Common myeloid progenitor, CD34-positive (primary cell): ENCODE measurements at regions not wholly inside any gene's neighbourhood (a gene's known extent, or its start where the extent isn't known, plus 50 kb on each side); places are given as distances from the start of the nearest gene placed in this dataset.

Experiments used
- CTCF ChIA-PET: fragments of 350-600 bp; sonication (Branson Sonifier 250); formaldehyde crosslinking; loops from one replicate; lab custom pipeline; 2021; ENCODE audit warnings: antibody characterized with exemption; lab: Charles Lee
- POLR2A ChIA-PET: fragments of 350-600 bp; sonication (Branson Sonifier 250); formaldehyde crosslinking; loops from one replicate; lab custom pipeline; 2021; ENCODE audit warnings: antibody characterized with exemption; lab: Charles Lee
- DNase-seq, 3 donors: peaks; one replicate each; pipeline versions ENCODE4 v3.0.0 to v3.0.0-alpha.2; 2013
- H3K27ac ChIP-seq, 2 experiments: 1 replicate in 1 of 2; 2 replicates in 1 of 2; pipeline ENCODE4 v1.7.0; 2013; ENCODE audit warnings: inconsistent platforms in 2 of 2, low read length in 2 of 2, mild to moderate bottlenecking in 2 of 2, low read depth in 1 of 2, moderate library complexity in 1 of 2; ENCODE audit not compliant: severe bottlenecking in 2 of 2, insufficient read depth in 1 of 2, poor library complexity in 1 of 2
- H3K27me3 ChIP-seq, 5 experiments: replicated peaks in 2 of 5; 1 replicate in 3 of 5; 2 replicates in 2 of 5; pipeline versions ENCODE4 v1.6.1 to v1.7.0; 2013; ENCODE audit warnings: low read length in 4 of 5, mild to moderate bottlenecking in 2 of 5, moderate library complexity in 2 of 5, inconsistent platforms in 1 of 5; ENCODE audit not compliant: insufficient read depth in 5 of 5, control insufficient read depth in 4 of 5
- H3K36me3 ChIP-seq, 4 experiments: 1 replicate in 2 of 4; 2 replicates in 2 of 4; pipeline versions ENCODE4 v1.6.1 to v1.7.0; 2013; ENCODE audit warnings: low read length in 3 of 4, control low read depth in 1 of 4, mild to moderate bottlenecking in 1 of 4; ENCODE audit not compliant: control insufficient read depth in 4 of 4, insufficient read depth in 4 of 4
- H3K4me1 ChIP-seq, 4 experiments: 1 replicate in 3 of 4; 2 replicates in 1 of 4; pipeline versions ENCODE4 v1.6.1 to v1.7.1; 2013; ENCODE audit warnings: low read length in 3 of 4, mild to moderate bottlenecking in 3 of 4, control low read depth in 1 of 4, inconsistent platforms in 1 of 4, moderate library complexity in 1 of 4; ENCODE audit not compliant: control insufficient read depth in 4 of 4, insufficient read depth in 4 of 4; ENCODE audit errors: control extremely low read depth in 1 of 4
- H3K4me3 ChIP-seq, 7 experiments: 1 replicate in 4 of 7; 2 replicates in 3 of 7; pipeline versions ENCODE4 v1.5.1 to v1.7.0; 2013; ENCODE audit warnings: mild to moderate bottlenecking in 7 of 7, low read length in 6 of 7, moderate library complexity in 6 of 7, inconsistent platforms in 2 of 7, low read depth in 2 of 7, control low read depth in 1 of 7; ENCODE audit not compliant: insufficient read depth in 4 of 7, control insufficient read depth in 1 of 7; ENCODE audit errors: extremely low read depth in 1 of 7
- H3K9me3 ChIP-seq, 5 experiments: 1 replicate in 4 of 5; 2 replicates in 1 of 5; pipeline versions ENCODE4 v1.6.1 to v1.7.1; 2013; ENCODE audit warnings: low read length in 4 of 5, mild to moderate bottlenecking in 2 of 5, inconsistent platforms in 1 of 5, low read depth in 1 of 5, moderate library complexity in 1 of 5; ENCODE audit not compliant: control insufficient read depth in 4 of 5, insufficient read depth in 2 of 5; ENCODE audit errors: control extremely low read depth in 1 of 5
- WGBS: methylation state at CpG from one replicate; pipeline ENCODE4 v1.1.5; 2013; ENCODE audit not compliant: insufficient coverage; 5-methylcytosine and 5-hydroxymethylcytosine counted together

- Histone ChIP-seq H3K4me1 (peaks cover 0 to 24% (median 5%) of the 10 kb centered on the region in 4 experiments), H3K36me3 (no peaks in the 10 kb centered on the region), H3K27me3 (no peaks in the 10 kb centered on the region), H3K9me3 (no peaks in the 10 kb centered on the region), H3K4me3 (no peak overlapping the region), H3K27ac (no peak overlapping the region)
- POLR2A ChIA-PET: no interaction called here
- DNase-seq: no peak
- WGBS: 94% methylated on average over 2 of the region's 4 CpGs
- CTCF ChIA-PET: interaction anchor here (0.6 to 1.3 kb wide), 4 partner anchors 11 to 406 kb away, joined by 3 read pairs; no protein-coding TSS in a partner anchor
Observed at GRCh38 chr3:72580246-72580756, 267.9 kb downstream of the SHQ1 start.

- Histone ChIP-seq H3K27ac (no peak overlapping the region), H3K9me3 (no peaks in the 10 kb centered on the region), H3K27me3 (no peaks in the 10 kb centered on the region), H3K36me3 (no peaks in the 10 kb centered on the region), H3K4me1 (peaks cover 0 to 24% (median 5%) of the 10 kb centered on the region in 4 experiments), H3K4me3 (no peak overlapping the region)
- WGBS: 94% methylated on average over 7 of the region's 11 CpGs
- ChIA-PET CTCF (interaction anchor here (1.1 to 1.3 kb wide), 2 partner anchors 10 to 42 kb away, joined by 3 read pairs; no protein-coding TSS in a partner anchor), POLR2A (no interaction called here)
- no peak for DNase-seq
Observed at GRCh38 chr3:72579581-72580245, 268.5 kb downstream of the SHQ1 start.

- peaks cover 0 to 24% (median 5%) of the 10 kb centered on the region in 4 experiments for H3K4me1 ChIP-seq
- WGBS: 100% methylated on average over 3 of the region's 3 CpGs
- no peaks in the 10 kb centered on the region for H3K9me3 ChIP-seq
- no peaks in the 10 kb centered on the region for H3K27me3 ChIP-seq
- H3K4me3 ChIP-seq: no peak overlapping the region
- DNase-seq: no peak
- CTCF ChIA-PET: interaction anchor here (1.3 kb wide), 1 partner anchor 10 kb away, joined by 3 read pairs; no protein-coding TSS in a partner anchor
- no peaks in the 10 kb centered on the region for H3K36me3 ChIP-seq
- POLR2A ChIA-PET: no interaction called here
- H3K27ac ChIP-seq: no peak overlapping the region
Observed at GRCh38 chr3:72579191-72579580, 269.1 kb downstream of the SHQ1 start.

DNA sequence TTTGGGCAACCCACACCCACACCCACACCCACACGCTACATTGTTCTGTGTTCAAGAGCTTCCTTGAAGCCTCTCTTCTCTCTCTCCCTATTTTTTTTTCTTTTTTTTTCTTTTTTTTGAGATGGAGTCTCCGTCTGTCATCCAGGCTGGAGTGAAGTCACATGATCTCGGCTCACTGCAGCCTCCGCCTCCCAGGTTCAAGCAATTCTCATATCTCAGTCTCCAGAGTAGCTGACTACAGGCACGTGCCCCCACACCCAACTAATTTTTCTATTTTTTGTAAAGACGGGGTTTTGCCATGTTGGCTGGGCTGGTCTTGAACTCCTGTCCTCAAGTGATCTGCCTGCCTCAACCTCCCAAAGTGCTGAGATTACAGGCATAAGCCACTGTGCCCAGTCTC is 271.1 kb downstream of the SHQ1 start:
- H3K36me3 ChIP-seq: no peaks in the 10 kb centered on the region
- H3K4me1 ChIP-seq: peaks cover 0 to 20% (median 5%) of the 10 kb centered on the region in 4 experiments
- DNase-seq: no peak
- H3K9me3 ChIP-seq: no peaks in the 10 kb centered on the region
- ChIA-PET POLR2A (interaction anchor here (0.6 to 0.9 kb wide), 3 partner anchors 8 to 19 kb away, joined by 3 to 4 read pairs (median 3); no protein-coding TSS in a partner anchor), CTCF (interaction anchor here (0.7 to 3.3 kb wide), 5 partner anchors 10 to 89 kb away, joined by 3 to 9 read pairs (median 3); no protein-coding TSS in a partner anchor)
- 98% methylated on average over 6 of the region's 6 CpGs for WGBS
- no peak overlapping the region for H3K4me3 ChIP-seq
- no peaks in the 10 kb centered on the region for H3K27me3 ChIP-seq
- H3K27ac ChIP-seq: no peak overlapping the region

DNA sequence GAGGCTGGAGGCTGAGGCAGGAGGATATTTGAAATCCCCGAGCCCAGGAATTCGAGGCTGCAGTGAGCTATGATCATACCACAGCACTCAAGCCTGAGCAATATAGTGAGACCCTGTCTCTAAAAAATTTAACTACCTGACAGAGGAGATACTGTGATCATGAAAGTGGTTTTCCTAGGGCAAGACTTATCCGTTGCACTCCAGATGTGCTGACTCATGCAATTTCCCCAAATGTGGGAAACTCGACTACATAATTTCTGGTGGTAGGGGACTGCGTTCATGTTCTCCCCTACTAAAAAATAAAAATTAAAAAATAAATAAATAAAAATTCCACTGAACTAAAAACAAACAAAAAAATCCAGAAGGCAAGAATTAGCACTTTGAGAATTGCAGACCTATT is 271.7 kb downstream of the SHQ1 start:
- WGBS: 0% methylated on average over 1 of the region's 5 CpGs
- no peak overlapping the region for H3K4me3 ChIP-seq
- H3K27ac ChIP-seq: no peak overlapping the region
- H3K9me3 ChIP-seq: no peaks in the 10 kb centered on the region
- CTCF ChIA-PET: interaction anchor here (0.8 to 3.3 kb wide), 5 partner anchors 9 to 90 kb away, joined by 3 to 9 read pairs (median 3); no protein-coding TSS in a partner anchor
- peak; percentile 21 to 45 (median 43) for DNase-seq
- H3K36me3 ChIP-seq: no peaks in the 10 kb centered on the region
- POLR2A ChIA-PET: interaction anchor here (0.9 kb wide), 1 partner anchor 19 kb away, joined by 3 read pairs; no protein-coding TSS in a partner anchor
- H3K4me1 ChIP-seq: peaks cover 0 to 14% (median 5%) of the 10 kb centered on the region in 4 experiments
- H3K27me3 ChIP-seq: no peaks in the 10 kb centered on the region

DNA sequence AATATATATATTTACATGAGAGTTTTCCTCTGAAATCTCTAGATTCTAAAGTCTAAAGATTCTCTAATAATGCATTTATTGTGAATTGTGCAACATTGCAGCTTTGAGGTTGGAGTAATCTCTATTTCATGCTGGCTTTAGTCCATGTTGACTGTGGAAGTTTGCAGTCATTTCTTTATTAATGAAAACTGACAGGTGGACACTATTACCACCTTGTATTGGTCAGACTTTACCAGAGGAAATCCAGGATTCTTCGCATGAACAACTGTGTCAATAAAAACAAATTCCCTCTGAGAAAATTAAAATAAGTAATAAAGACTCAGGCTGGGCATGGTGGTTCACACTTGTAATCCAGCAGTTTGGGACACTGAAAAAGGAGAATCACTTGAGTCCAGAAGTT is 274.1 kb downstream of the SHQ1 start:
- WGBS: 100% methylated on average over 1 of the region's 1 CpG
- CTCF ChIA-PET: no interaction called here
- Histone ChIP-seq H3K27ac (no peak overlapping the region), H3K9me3 (no peaks in the 10 kb centered on the region), H3K36me3 (no peaks in the 10 kb centered on the region), H3K4me3 (no peak overlapping the region), H3K4me1 (peaks cover 0 to 12% (median 5%) of the 10 kb centered on the region in 4 experiments), H3K27me3 (no peaks in the 10 kb centered on the region)
- no peak for DNase-seq
- POLR2A ChIA-PET: no interaction called here

DNA sequence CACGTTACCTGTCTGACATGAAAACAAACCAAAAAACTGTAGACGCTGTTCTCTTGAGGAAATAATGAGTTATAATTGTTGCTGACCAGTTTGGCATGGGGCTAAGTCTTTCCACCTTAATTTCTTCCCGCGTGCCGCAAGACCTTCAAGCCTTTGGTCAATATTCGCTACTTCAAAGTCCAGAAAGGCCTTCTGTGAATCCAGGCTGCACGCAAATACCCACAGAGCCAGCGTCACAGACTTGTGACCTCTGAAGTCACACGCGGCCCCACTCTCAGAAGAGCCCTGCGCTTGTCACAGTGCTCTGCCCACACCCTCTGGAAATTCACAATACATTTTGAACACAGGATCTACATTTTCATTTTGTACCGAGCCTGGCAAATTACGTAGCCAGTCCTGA is 275.2 kb downstream of the SHQ1 start:
- no peak for DNase-seq
- peaks cover 0 to 12% (median 5%) of the 10 kb centered on the region in 4 experiments for H3K4me1 ChIP-seq
- no peak overlapping the region for H3K4me3 ChIP-seq
- H3K9me3 ChIP-seq: no peaks in the 10 kb centered on the region
- 98% methylated on average over 13 of the region's 13 CpGs for whole genome bisulfite sequencing
- H3K27me3 ChIP-seq: no peaks in the 10 kb centered on the region
- POLR2A ChIA-PET: no interaction called here
- CTCF ChIA-PET: no interaction called here
- no peaks in the 10 kb centered on the region for H3K36me3 ChIP-seq
- no peak overlapping the region for H3K27ac ChIP-seq
